OCI-LY3 (cell line): ENCODE measurements at regions not wholly inside any gene's neighbourhood (a gene's known extent, or its start where the extent isn't known, plus 50 kb on each side); places are given as distances from the start of the nearest gene placed in this dataset.

Source experiments
- CTCF ChIP-seq: fragments of 200-600, 300-600 bp; sonication (generic); IDR thresholded peaks from 2 replicates; pipeline ENCODE4 v1.5.1; 2014; ENCODE audit warnings: antibody characterized with exemption, low read length, low read depth
- EZH2phosphoT487 ChIP-seq: fragments of 200-600 bp; shearing (Covaris generic); IDR thresholded peaks from 2 replicates; pipeline ENCODE4 v1.6.1; 2018; ENCODE audit warnings: antibody characterized with exemption, mixed run types, low read depth

GRCh38 chr17:37802712-37803416 lies 58.0 kb upstream of the HNF1B start:
- TF ChIP-seq EZH2phosphoT487 (no peak), CTCF (no peak)
